Brain microvascular endothelial cell (primary cell): ENCODE measurements at regions not wholly inside any gene's neighbourhood (a gene's known extent, or its start where the extent isn't known, plus 50 kb on each side); places are given as distances from the start of the nearest gene placed in this dataset.

Experiments
- DNase-seq: peaks from one replicate; pipeline ENCODE4 v3.0.0-alpha.2; 2020
- H3K27ac ChIP-seq: fragments of 250-450 bp; sonication (Bioruptor Pico); 2 replicates; pipeline ENCODE4 v1.5.1; 2020; ENCODE audit warnings: mild to moderate bottlenecking, moderate library complexity
- H3K27me3 ChIP-seq: fragments of 250-450 bp; sonication (Bioruptor Pico); replicated peaks from 2 replicates; pipeline ENCODE4 v1.5.1; 2020; ENCODE audit warnings: mild to moderate bottlenecking
- H3K36me3 ChIP-seq: fragments of 250-450 bp; sonication (Bioruptor Pico); replicated peaks from 2 replicates; pipeline ENCODE4 v1.5.1; 2020; ENCODE audit warnings: mild to moderate bottlenecking
- H3K4me3 ChIP-seq: 2 replicates; pipeline ENCODE4 v1.5.1; 2011; ENCODE audit warnings: low read depth, mild to moderate bottlenecking, control low read depth, low read length, moderate library complexity
- in situ Hi-C: cut with HindIII; loops from 2 replicates; pipeline ENCODE4 v1.10.0; 2017; ENCODE audit warnings: low sequenced_read_pairs, low pct_ligation_motif_present
- TF ChIP-seq, protein P1 (sequence below): IDR thresholded peaks from 2 replicates; pipeline ENCODE4 v1.5.1; 2011; ENCODE audit warnings: low read depth, mild to moderate bottlenecking, moderate library complexity, low read length, control low read depth, inconsistent platforms; ENCODE audit errors: missing control alignments

DNA sequence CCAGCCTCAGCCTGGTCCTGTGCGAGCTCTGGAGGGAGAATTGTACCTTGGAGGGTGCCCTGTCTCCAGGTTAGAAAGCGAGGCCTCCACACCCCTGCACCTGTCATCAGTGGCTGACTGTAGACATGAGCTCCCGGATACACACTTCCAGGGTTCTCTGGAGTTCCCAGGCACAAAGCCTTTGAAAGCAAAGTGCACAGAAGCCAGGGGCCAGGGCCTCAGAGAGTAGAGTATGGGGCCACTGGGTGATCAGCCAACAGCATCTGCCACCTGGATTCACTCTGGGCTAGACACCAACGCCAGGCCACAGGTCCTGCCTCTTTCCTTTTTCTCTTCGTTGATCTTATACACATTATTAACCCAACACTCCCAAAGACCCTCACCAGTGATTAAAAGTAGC is 239.4 kb upstream of the HDAC4 start:
- H3K27me3 ChIP-seq = no peaks in the 10 kb centered on the region
- no peak for DNase-seq
- no peak overlapping the region for H3K4me3 ChIP-seq
- TF ChIP-seq, protein P1, sequence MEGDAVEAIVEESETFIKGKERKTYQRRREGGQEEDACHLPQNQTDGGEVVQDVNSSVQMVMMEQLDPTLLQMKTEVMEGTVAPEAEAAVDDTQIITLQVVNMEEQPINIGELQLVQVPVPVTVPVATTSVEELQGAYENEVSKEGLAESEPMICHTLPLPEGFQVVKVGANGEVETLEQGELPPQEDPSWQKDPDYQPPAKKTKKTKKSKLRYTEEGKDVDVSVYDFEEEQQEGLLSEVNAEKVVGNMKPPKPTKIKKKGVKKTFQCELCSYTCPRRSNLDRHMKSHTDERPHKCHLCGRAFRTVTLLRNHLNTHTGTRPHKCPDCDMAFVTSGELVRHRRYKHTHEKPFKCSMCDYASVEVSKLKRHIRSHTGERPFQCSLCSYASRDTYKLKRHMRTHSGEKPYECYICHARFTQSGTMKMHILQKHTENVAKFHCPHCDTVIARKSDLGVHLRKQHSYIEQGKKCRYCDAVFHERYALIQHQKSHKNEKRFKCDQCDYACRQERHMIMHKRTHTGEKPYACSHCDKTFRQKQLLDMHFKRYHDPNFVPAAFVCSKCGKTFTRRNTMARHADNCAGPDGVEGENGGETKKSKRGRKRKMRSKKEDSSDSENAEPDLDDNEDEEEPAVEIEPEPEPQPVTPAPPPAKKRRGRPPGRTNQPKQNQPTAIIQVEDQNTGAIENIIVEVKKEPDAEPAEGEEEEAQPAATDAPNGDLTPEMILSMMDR = no peak
- in situ Hi-C loops = no loop called here
- no peaks in the 10 kb centered on the region for H3K36me3 ChIP-seq
- H3K27ac ChIP-seq = no peak overlapping the region

DNA sequence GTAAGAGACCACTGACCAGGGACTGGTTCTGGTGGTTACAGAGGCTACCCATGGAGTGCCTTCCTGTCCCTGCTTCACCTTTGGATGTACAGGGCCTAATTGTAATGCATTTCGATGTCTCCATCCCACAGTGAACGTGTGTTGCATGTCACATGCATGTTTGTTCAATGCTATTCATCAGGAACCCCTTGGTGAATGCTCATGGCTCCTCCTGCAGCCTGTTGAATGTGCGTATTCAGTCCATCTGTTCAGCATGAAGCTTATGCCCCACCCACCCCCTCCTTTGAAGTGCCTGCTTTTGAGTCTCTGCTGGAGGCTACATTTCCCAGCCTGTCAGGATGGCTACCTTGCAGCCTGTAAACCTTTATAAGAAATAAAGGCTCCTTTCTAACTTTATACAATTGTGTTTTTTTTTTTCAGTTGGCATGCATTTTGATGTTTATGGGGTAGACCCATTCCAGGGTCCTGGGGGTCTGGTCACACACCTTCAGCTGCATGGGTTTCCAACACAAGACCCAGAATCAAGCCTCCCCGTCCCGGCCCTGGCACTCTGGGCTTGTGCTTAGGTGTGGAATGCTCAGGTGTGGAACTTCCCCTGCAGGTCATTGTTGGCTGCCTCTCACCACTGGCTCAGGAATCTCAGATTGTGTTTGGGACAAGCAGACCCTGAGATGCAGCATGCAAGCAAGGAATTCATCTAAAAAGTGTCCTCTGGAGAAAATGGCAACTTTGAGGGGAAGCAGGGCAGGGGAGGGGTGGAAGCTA is 238.8 kb upstream of the HDAC4 start:
- in situ Hi-C loops = no loop called here

DNA sequence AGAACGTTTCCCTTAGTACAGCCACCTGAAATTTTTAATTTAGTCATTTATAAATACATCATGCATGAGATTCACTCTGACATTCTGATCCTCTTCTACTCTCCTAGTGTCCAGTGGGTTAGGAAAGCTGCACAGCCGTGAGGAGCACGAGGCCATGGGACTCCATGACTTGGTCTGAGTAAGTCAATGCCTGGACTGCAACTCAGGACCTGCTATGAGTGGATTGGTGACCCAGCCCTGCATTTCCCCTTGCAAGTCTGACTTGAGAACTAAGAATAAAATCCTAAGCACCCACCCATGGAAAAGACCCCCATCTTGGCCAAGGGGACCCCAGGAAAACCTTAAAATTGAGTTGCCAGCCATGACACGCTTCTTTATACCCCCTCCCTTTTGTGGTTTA is 237.6 kb upstream of the HDAC4 start:
- in situ Hi-C loops = no loop called here
- no peaks in the 10 kb centered on the region for H3K36me3 ChIP-seq
- no peak overlapping the region for H3K4me3 ChIP-seq
- H3K27ac ChIP-seq = no peak overlapping the region
- TF ChIP-seq, protein P1 = no peak
- no peak for DNase-seq
- no peaks in the 10 kb centered on the region for H3K27me3 ChIP-seq

More for the DNA sequence above, 238.8 kb upstream of the HDAC4 start:
- no peak for DNase-seq
- TF ChIP-seq, protein P1 = no peak
- no peaks in the 10 kb centered on the region for H3K27me3 ChIP-seq
- no peaks in the 10 kb centered on the region for H3K36me3 ChIP-seq
- no peak overlapping the region for H3K27ac ChIP-seq
- H3K4me3 ChIP-seq = no peak overlapping the region

DNA sequence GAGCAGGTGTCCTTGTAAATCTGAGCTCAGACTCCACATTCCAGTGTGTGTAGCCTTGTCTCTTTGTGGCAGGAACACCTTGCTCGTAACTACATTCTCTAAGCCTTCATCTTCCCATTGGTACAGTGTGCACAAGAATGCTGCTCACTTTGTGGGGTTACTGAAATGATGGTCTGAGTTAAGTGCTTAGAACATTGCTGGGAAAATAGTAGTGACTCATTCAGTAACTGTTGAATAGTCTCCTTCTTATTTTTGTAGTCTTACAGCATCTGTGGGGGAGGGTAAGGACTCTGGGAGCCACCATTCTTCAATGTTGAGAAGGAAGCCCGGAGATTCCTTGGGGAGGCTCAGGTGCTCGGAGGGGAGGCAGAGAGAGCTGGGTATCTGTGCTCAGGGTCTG is 236.0 kb upstream of the HDAC4 start:
- no peak for DNase-seq
- TF ChIP-seq, protein P1 = no peak
- in situ Hi-C loops = no loop called here

DNA sequence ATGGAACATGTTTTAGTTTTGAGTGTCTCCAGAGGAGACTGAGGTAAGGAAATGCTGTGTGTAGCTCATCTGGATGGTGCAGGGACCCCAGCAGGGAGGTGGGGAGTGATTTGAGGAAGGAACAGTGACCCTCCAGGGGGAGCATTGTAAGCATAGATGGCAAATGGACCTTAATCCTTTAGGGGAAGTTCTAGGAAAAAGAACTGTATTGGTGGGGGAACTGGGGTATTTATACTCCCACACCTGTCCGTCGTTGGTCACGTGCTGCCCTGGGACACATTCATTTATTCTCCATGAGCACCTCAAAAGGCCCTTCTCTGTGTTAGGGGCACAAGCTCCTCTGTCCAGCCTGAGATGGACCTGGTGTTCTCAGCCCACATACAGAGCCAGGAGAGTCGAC is 233.9 kb upstream of the HDAC4 start:
- DNase-seq = no peak
- in situ Hi-C loops = no loop called here
- no peak overlapping the region for H3K4me3 ChIP-seq
- H3K27ac ChIP-seq = no peak overlapping the region
- H3K36me3 ChIP-seq = no peaks in the 10 kb centered on the region
- TF ChIP-seq, protein P1 = no peak
- no peaks in the 10 kb centered on the region for H3K27me3 ChIP-seq

More for the DNA sequence above, 236.0 kb upstream of the HDAC4 start:
- no peaks in the 10 kb centered on the region for H3K27me3 ChIP-seq
- no peak overlapping the region for H3K4me3 ChIP-seq
- no peak overlapping the region for H3K27ac ChIP-seq
- H3K36me3 ChIP-seq = no peaks in the 10 kb centered on the region
